GM21529 (cell line): ENCODE measurements at regions not wholly inside any gene's neighbourhood (a gene's known extent, or its start where the extent isn't known, plus 50 kb on each side); places are given as distances from the start of the nearest gene placed in this dataset.
"Not testable (repeated sequence)": the region's sequence is repeated elsewhere in the genome, so short reads cannot be mapped to it uniquely, and the experiment has no call there.

Source experiments
- ATAC-seq: cut with Tn5 transposase; IDR thresholded peaks from one replicate; pipeline ENCODE4 v1.9.1; 2021; ENCODE audit not compliant: unreplicated experiment

GRCh38 chr2:121064186-121064585, 220.8 kb downstream of the TFCP2L1 start:
- ATAC-seq: no peak

- ATAC-seq: no peak
Observed at GRCh38 chr2:121065239-121065638, 219.8 kb downstream of the TFCP2L1 start.

- ATAC-seq: no peak
Observed at GRCh38 chr2:121066526-121066925, 218.5 kb downstream of the TFCP2L1 start.

GRCh38 chr2:121068851-121069250, 216.2 kb downstream of the TFCP2L1 start:
- no peak for ATAC-seq

- ATAC-seq: no peak
Observed at GRCh38 chr2:121069434-121069969, 215.5 kb downstream of the TFCP2L1 start.

- not testable (repeated sequence) for ATAC-seq
Observed at GRCh38 chr2:121070061-121070460, 214.9 kb downstream of the TFCP2L1 start.

DNA sequence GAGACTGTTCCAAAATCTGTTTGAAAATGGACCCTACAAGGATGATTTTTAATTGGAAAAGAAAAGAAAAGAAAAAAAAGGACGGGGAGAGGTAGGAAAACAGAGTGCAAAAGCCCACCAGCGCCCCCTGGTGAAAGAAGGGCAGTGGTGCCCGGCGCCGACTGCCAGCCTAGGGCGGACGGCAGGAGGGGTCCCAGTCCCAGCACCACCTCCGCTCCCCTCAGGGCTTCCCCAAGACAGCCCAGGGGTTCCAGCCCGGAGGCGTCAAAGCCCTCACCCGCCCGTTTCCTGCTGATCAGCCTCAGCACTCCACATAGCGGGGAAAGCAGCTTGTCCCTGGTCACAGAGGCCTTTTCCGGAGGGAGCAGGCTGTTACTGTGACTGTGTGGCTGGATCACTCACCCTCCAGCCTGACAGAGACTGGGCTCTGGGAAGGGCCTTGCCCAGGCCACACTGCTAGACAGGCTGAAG, 213.9 kb downstream of the TFCP2L1 start:
- ATAC-seq: peak; percentile 55

DNA sequence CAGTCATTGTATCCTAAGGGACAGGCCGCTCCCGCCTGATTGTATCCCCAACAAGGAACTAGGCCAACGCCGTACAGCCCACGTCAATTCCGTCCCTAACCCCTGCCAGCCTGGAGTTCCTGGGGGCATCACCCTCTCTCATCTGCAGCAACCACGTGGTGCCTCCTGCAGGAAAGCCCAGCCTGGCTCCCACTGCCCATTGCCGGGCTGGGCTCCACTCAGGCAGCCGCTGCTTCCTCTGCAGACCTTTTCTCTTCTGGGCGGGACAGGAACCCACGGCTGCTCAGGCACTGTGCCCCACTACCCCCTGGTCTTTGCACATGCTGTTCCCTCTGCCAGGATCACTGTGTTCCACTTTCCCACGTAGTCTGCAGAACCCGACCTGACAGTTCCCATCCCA, 212.2 kb downstream of the TFCP2L1 start:
- ATAC-seq: no peak

DNA sequence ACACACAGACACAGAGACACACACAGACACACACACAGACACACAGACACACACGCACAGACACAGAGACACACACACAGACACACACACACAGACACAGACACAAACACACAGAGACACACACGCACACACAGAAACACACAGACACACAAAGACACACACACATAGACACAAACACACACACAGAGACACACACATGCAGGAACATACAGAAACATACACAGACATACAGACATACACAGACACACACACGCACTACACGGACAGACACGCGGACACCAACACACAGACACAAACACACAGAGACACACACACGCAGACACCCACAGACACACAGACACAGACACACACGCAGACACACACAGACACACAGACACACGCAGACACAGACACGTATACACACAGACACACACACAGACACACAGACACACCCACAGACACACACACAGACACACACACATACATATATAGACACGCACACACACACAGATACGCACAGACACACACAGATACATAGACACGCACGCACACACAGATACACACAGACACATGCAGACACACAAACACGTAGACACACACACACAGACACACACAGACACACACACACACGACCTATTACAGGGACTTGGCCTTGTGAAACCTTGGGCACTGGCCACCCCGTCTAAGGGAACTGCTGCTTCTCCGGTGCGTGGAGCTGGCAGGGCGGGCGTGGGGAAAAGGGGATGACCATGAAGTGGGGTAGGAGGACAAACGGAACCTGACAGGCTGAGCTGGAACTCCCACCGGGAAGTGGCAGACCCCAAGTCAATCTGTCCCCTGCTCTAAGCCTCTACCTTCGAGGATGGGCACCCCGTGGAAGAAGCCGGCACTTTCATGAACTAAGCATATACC, 211.4 kb downstream of the TFCP2L1 start:
- ATAC-seq: no peak

DNA sequence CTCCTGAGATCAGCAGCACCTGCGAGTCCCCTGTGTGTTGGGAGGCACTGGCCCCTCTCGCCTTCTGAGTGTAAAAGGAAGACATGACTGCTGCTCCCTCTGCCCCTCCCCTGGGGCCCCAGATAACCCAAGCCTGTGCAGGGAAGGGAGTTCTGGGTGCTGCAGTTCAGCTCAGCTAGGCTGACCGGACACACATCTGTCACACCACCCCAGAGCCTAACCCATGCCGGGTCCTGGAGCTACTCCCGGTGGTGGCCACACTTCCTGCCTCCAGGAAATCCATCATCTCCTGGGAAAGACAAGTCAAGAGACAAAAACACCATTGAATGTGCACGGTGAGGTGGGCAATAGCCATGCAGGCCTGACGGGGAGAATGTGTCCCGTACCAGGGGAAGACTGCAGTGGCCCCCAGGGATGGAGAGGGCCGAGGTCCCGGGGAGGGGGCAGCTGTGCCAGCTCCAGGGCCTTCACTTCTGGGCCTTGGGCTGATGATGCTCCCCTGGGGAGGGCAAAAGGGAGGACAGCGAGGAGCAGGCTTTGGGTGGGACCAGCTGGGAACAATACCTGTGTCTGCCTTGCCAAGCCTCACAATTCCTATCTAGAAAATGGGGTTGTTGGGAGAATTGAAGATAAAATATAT, 210.6 kb downstream of the TFCP2L1 start:
- ATAC-seq: no peak

DNA sequence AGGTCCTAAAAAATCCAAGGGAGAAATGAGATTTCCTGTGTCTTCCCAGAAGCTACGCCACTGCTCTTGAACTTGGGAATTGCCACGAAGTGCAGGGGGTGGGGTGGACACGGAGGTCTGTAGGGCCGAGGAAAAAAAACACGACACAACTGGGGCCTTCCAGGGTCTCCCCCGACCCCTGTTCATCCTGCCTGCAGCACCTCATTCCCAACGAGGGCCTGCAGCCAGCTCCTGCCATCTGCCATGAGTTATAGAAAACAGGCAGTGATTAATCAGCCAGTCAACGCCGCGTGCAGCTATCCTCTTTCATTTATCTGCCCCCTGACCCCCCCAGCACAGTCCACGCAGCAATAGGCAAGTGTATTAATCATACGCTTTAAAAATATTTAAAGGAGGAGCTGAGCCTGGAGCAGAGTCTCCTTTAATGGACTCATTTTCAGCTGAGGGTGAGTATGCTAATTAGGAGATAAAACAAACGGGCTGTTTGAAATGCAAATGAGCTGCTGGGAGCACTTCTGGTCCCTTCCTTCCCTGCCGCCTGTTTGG, 209.9 kb downstream of the TFCP2L1 start:
- no peak for ATAC-seq

DNA sequence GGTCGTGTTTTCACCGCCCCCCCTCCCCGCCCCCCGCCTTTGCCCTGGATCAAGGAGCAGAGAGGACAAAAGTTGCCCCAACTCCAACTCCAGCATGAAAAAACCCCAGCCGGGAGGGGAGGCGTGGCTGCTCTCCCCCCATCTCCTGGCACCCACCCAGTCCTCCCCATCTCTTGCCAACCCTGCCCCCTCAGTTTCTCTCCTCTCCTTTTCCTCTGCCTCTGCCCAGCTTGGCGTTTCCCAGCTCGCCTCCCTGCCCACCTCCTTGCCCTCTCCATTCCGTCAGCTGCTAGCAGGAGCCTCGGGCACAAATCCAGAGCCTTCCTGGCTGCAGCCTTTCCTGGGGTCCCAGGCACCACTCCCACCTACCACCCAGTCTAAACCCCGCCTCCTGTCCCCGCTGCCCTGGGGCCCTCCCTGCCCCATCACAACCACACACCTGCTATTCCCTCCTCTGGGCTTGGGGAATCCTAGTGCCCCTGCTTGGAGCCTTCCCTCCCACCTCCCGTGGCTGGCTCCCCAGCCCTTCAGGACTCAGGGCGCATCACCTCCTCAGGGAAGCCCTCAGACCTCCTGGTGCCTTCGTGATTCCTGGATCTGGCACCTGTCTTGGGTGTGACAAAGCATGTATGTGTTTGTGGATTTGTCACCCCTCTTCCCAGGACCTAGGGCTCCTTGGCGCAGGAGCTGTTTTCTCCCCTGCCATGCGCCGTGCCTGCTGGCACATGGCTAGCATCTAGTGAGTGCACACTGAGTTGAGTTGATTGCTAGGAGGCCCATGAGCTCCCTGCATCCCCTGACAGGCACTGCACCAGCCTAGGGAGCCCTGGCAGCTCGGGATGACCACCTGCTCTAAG, 209.1 kb downstream of the TFCP2L1 start:
- ATAC-seq: no peak

- ATAC-seq: no peak
Observed at GRCh38 chr2:121076498-121076820, 208.5 kb downstream of the TFCP2L1 start.

DNA sequence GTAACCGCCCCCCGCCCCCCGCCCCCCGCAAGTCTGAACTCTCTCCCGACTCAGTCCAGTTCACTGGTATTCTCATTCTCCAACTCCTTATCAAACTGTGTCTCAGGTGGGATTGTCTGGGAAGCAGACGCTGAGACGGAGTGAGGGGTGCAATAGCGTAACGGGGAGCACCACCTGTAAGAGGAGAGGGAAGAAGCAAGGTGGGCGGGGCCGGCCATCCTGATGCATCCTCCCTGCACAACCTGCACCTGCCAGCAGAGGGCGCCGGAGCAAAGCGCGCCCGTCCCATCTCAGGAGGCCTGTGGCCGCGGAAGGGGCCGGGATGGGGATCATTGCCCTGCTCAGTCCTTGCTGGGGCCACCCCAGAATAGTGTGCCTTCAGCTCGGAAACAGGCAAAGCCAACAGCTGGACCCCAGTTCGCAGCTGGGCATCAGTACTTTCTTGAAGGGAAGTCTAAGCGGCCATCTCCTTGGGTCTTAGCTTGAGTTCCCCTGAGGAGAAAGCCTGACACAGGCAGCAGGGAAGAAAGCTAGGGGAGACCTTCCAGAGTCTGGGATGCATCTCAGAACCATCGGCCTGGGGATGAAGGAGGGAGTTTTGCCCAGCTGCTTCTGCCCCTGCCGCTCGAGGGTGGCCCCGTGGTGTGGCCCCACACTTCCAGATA, 208.0 kb downstream of the TFCP2L1 start:
- peak; percentile 68 for ATAC-seq

GRCh38 chr2:121078899-121079298, 206.1 kb downstream of the TFCP2L1 start:
- ATAC-seq: no peak

GRCh38 chr2:121080013-121080772, 204.8 kb downstream of the TFCP2L1 start:
- ATAC-seq: no peak

- ATAC-seq: no peak
Observed at GRCh38 chr2:121081701-121082100, 203.3 kb downstream of the TFCP2L1 start.

- no peak for ATAC-seq
Observed at GRCh38 chr2:121082191-121082590, 202.8 kb downstream of the TFCP2L1 start.

DNA sequence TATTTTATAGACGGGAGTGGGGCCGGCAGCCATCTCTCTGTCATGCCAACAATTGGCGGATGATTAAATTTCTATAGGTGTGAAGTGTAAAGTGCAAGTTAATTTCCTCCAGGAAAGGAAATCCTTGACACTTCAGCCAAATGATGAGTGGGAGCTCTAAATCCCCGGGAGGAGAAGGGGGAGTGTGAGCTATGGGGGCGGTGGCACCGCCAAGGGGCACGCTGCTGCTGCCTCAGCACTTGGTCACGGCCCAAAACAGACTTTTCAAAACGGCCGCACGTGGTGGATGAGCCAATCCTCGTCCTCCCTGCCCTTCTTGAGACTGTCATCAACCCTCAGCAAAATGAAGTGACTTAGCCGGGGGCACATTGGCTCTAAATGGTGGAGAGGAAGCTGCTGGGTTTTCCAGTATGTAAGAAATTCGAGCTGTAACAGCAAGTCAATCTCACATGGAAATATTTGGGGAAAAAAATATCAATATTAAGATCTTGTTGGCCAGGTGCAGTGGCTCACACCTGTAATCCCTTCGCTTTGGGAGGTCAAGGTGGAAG, 200.8 kb downstream of the TFCP2L1 start:
- ATAC-seq: no peak
